Nephron progenitor cell (in vitro differentiated cells): ENCODE measurements at regions not wholly inside any gene's neighbourhood (a gene's known extent, or its start where the extent isn't known, plus 50 kb on each side); places are given as distances from the start of the nearest gene placed in this dataset.

Source experiments
- DNase-seq: peaks from one replicate; pipeline ENCODE4 v3.0.0; 2021
- H3K27ac Mint-ChIP-seq: 2 replicates; pipeline ENCODE4 v1.8.0; 2021; ENCODE audit warnings: mild to moderate bottlenecking, moderate library complexity, mixed read lengths
- H3K27me3 Mint-ChIP-seq: 2 replicates; pipeline ENCODE4 v1.8.0; 2021; ENCODE audit warnings: mild to moderate bottlenecking, low read depth, mixed read lengths; ENCODE audit not compliant: poor library complexity
- H3K36me3 Mint-ChIP-seq: 2 replicates; pipeline ENCODE4 v1.8.0; 2021; ENCODE audit warnings: low read depth, mixed read lengths
- H3K4me1 Mint-ChIP-seq: 2 replicates; pipeline ENCODE4 v1.8.0; 2021; ENCODE audit warnings: mixed read lengths
- H3K4me3 Mint-ChIP-seq: 2 replicates; pipeline ENCODE4 v1.8.0; 2021; ENCODE audit warnings: mild to moderate bottlenecking, moderate library complexity, mixed read lengths
- H3K9me3 Mint-ChIP-seq: 2 replicates; pipeline ENCODE4 v1.8.0; 2021; ENCODE audit warnings: mild to moderate bottlenecking, moderate library complexity, mixed read lengths
- CTCF ChIP-seq: fragments of 200-600 bp; sonication (generic); IDR thresholded peaks from 2 replicates; pipeline ENCODE4 v1.5.0; 2021; ENCODE audit warnings: antibody characterized with exemption

DNA sequence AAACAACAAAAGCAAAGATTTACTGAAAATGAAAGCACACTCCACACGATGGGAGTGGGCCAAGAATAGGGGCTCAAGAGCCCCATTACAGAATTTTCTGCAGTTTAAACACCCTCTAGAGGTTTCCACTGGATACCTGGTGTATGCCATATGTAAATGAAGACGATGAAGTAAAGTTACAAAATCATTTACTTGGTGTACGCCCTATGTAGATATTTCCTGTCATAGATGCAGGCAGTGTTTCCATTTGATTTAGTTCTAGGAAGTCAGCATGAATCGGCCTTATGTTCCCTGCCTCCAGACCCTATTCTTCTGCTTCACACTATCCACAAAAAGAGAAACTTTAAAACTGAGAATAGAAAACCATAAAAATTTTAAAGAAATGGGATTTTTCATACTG lies 404.4 kb upstream of the GJE1 start:
- Mint-ChIP-seq H3K27ac (no peak overlapping the region), H3K27me3 (peaks cover 2% of the 10 kb centered on the region), H3K4me1 (peaks cover 20% of the 10 kb centered on the region), H3K4me3 (no peak overlapping the region), H3K36me3 (no peaks in the 10 kb centered on the region), H3K9me3 (no peaks in the 10 kb centered on the region)
- DNase-seq: no peak
- TF ChIP-seq CTCF: no peak

GRCh38 chr6:141726248-141726647 lies 406.5 kb upstream of the GJE1 start:
- Mint-ChIP-seq H3K4me3 (no peak overlapping the region), H3K36me3 (no peaks in the 10 kb centered on the region), H3K4me1 (peaks cover 20% of the 10 kb centered on the region), H3K27me3 (peaks cover 2% of the 10 kb centered on the region), H3K27ac (no peak overlapping the region), H3K9me3 (no peaks in the 10 kb centered on the region)
- TF ChIP-seq CTCF: no peak
- DNase-seq: no peak

- H3K27me3 Mint-ChIP-seq: peaks cover 2% of the 10 kb centered on the region
- no peak overlapping the region for H3K4me3 Mint-ChIP-seq
- no peaks in the 10 kb centered on the region for H3K36me3 Mint-ChIP-seq
- TF ChIP-seq CTCF: no peak
- DNase-seq: no peak
- peaks cover 17% of the 10 kb centered on the region for H3K4me1 Mint-ChIP-seq
- H3K27ac Mint-ChIP-seq: no peak overlapping the region
- no peaks in the 10 kb centered on the region for H3K9me3 Mint-ChIP-seq
Observed at GRCh38 chr6:141724731-141725130, 408.0 kb upstream of the GJE1 start.

- Mint-ChIP-seq H3K4me1 (no peaks in the 10 kb centered on the region), H3K4me3 (no peak overlapping the region), H3K27ac (no peak overlapping the region), H3K27me3 (no peaks in the 10 kb centered on the region), H3K9me3 (no peaks in the 10 kb centered on the region), H3K36me3 (no peaks in the 10 kb centered on the region)
- DNase-seq: no peak
- no peak for TF ChIP-seq CTCF
Observed at GRCh38 chr6:141719476-141719875, 413.2 kb upstream of the GJE1 start.

- H3K27me3 Mint-ChIP-seq: no peaks in the 10 kb centered on the region
- no peak for TF ChIP-seq CTCF
- no peaks in the 10 kb centered on the region for H3K36me3 Mint-ChIP-seq
- H3K4me3 Mint-ChIP-seq: no peak overlapping the region
- H3K4me1 Mint-ChIP-seq: no peaks in the 10 kb centered on the region
- DNase-seq: no peak
- H3K9me3 Mint-ChIP-seq: no peaks in the 10 kb centered on the region
- H3K27ac Mint-ChIP-seq: no peak overlapping the region
Observed at GRCh38 chr6:141705431-141705830, 427.3 kb upstream of the GJE1 start.

DNA sequence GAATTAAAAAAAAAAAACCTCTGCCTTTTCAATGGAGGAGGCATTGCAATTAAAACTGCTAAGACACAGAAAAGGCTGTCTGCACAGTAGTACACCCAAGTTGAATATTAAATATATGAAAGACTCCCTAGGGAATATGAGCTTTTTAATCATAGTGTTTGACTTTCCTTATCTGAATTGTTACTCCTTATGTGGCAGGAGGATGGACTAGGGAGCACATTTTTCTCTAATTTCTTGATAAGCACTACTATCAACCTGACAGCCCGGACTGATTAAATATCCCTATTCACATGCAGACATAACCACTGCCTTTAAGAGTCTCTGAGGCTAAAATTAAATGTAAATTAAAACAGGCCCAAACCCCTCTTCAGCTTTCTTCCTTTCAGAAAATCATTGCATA lies 428.6 kb upstream of the GJE1 start:
- no peak for TF ChIP-seq CTCF
- no peaks in the 10 kb centered on the region for H3K4me1 Mint-ChIP-seq
- no peak overlapping the region for H3K4me3 Mint-ChIP-seq

More for the DNA sequence above, 428.6 kb upstream of the GJE1 start:
- Mint-ChIP-seq H3K36me3 (no peaks in the 10 kb centered on the region), H3K9me3 (no peaks in the 10 kb centered on the region), H3K27me3 (no peaks in the 10 kb centered on the region), H3K27ac (no peak overlapping the region)
- DNase-seq: no peak
